ENCODE measurements at regions not wholly inside any gene's neighbourhood (a gene's known extent, or its start where the extent isn't known, plus 50 kb on each side); places are given as distances from the start of the nearest gene placed in this dataset.
"Not testable (repeated sequence)": the region's sequence is repeated elsewhere in the genome, so short reads cannot be mapped to it uniquely, and the experiment has no call there.

- no peak for DNase-seq (ENCODE audit: low read depth)
- no peak for TF ChIP-seq CTCF (IDR thresholded peaks at IDR 0.05; ENCODE audit: low read length, missing control alignments)
- H3K4me3 ChIP-seq (replicated peaks; ENCODE audit: low read depth, low read length), result no peak overlapping the region
Observed at GRCh38 chr17:31678431-31678830, 180.6 kb downstream of the COPRS start.

GRCh38 chr17:31677681-31678080 lies 181.4 kb downstream of the COPRS start:
- DNase-seq (ENCODE audit: low read depth), result no peak
- no peak overlapping the region for H3K4me3 ChIP-seq (replicated peaks; ENCODE audit: low read depth, low read length)
- no peak for TF ChIP-seq CTCF (IDR thresholded peaks at IDR 0.05; ENCODE audit: low read length, missing control alignments)

GRCh38 chr17:31677036-31677435 lies 182.0 kb downstream of the COPRS start:
- no peak for TF ChIP-seq CTCF (IDR thresholded peaks at IDR 0.05; ENCODE audit: low read length, missing control alignments)
- no peak for DNase-seq (ENCODE audit: low read depth)
- H3K4me3 ChIP-seq (replicated peaks; ENCODE audit: low read depth, low read length), result no peak overlapping the region

- not testable (repeated sequence) for DNase-seq (ENCODE audit: low read depth); H3K4me3 ChIP-seq (replicated peaks; ENCODE audit: low read depth, low read length)
Observed at GRCh38 chr17:31675392-31675791, 183.7 kb downstream of the COPRS start.

- no peak for TF ChIP-seq CTCF (IDR thresholded peaks at IDR 0.05; ENCODE audit: low read length, missing control alignments)
- no peak for DNase-seq (ENCODE audit: low read depth)
- H3K4me3 ChIP-seq (replicated peaks; ENCODE audit: low read depth, low read length), result no peak overlapping the region
Observed at GRCh38 chr17:31674717-31675349, 184.2 kb downstream of the COPRS start.

- DNase-seq (ENCODE audit: low read depth), result peak; percentile 50
- no peak overlapping the region for H3K4me3 ChIP-seq (replicated peaks; ENCODE audit: low read depth, low read length)
- TF ChIP-seq CTCF (IDR thresholded peaks at IDR 0.05; ENCODE audit: low read length, missing control alignments), result no peak
Observed at GRCh38 chr17:31674305-31674704, 184.7 kb downstream of the COPRS start.

- TF ChIP-seq CTCF (IDR thresholded peaks at IDR 0.05; ENCODE audit: low read length, missing control alignments), result no peak
- no peak for DNase-seq (ENCODE audit: low read depth)
- no peak overlapping the region for H3K4me3 ChIP-seq (replicated peaks; ENCODE audit: low read depth, low read length)
Observed at GRCh38 chr17:31673076-31673475, 186.0 kb downstream of the COPRS start.

All from fibroblast of pulmonary artery (primary cell).